ENCODE measurements at regions not wholly inside any gene's neighbourhood (a gene's known extent, or its start where the extent isn't known, plus 50 kb on each side); places are given as distances from the start of the nearest gene placed in this dataset.

- DNase-seq (no peak), ATAC-seq (ENCODE audit: insufficient read depth, low FRiP score) (no peak)
- 89 to 91% methylated on average over 9 of the region's 9 CpGs for WGBS, 2 donors
- H3K36me3 ChIP-seq (ENCODE audit: control insufficient read depth in 4 of 4, insufficient read depth in 4 of 4, low read length in 4 of 4): no peaks in the 10 kb centered on the region
- H3K27me3 ChIP-seq (ENCODE audit: control insufficient read depth in 3 of 3, insufficient read depth in 3 of 3, low read length in 2 of 3): no peaks in the 10 kb centered on the region
- no peak overlapping the region for H3K9ac ChIP-seq (ENCODE audit: insufficient read depth in 1 of 2, low read length in 2 of 2)
- no peak for TF ChIP-seq CTCF (IDR thresholded peaks at IDR 0.05; ENCODE audit: control extremely low read depth, extremely low read depth)
- no peaks in the 10 kb centered on the region for H3K4me1 ChIP-seq (ENCODE audit: control insufficient read depth in 5 of 5, insufficient read depth in 5 of 5, low read length in 5 of 5)
- H3K9me3 ChIP-seq (ENCODE audit: control insufficient read depth in 4 of 4, insufficient read depth in 3 of 4, low read length in 3 of 4): no peaks in the 10 kb centered on the region
- H3K27ac ChIP-seq (ENCODE audit: low read depth in 1 of 2, low read length in 1 of 2): no peak overlapping the region
- no peak overlapping the region for H3K4me3 ChIP-seq
These were observed 235.5 kb downstream of the TEX29 start for GRCh38 chr13:111555903-111556302.

- WGBS, 2 donors: 90 to 93% methylated on average over 13 of the region's 13 CpGs
These were observed 236.1 kb downstream of the TEX29 start for GRCh38 chr13:111556496-111556895.

GRCh38 chr13:111557921-111558699, 237.7 kb downstream of the TEX29 start:
- no peak for ATAC-seq (ENCODE audit: insufficient read depth, low FRiP score)
- 89 to 91% methylated on average over 19 of the region's 19 CpGs for WGBS, 2 donors
- Histone ChIP-seq H3K9me3 (ENCODE audit: control insufficient read depth in 4 of 4, insufficient read depth in 3 of 4, low read length in 3 of 4) (no peaks in the 10 kb centered on the region), H3K27me3 (ENCODE audit: control insufficient read depth in 3 of 3, insufficient read depth in 3 of 3, low read length in 2 of 3) (no peaks in the 10 kb centered on the region), H3K4me1 (ENCODE audit: control insufficient read depth in 5 of 5, insufficient read depth in 5 of 5, low read length in 5 of 5) (no peaks in the 10 kb centered on the region), H3K36me3 (ENCODE audit: control insufficient read depth in 4 of 4, insufficient read depth in 4 of 4, low read length in 4 of 4) (no peaks in the 10 kb centered on the region), H3K4me3 (no peak overlapping the region), H3K9ac (ENCODE audit: insufficient read depth in 1 of 2, low read length in 2 of 2) (no peak overlapping the region), H3K27ac (ENCODE audit: low read depth in 1 of 2, low read length in 1 of 2) (no peak overlapping the region)
- TF ChIP-seq CTCF (IDR thresholded peaks at IDR 0.05; ENCODE audit: control extremely low read depth, extremely low read depth): no peak
- DNase-seq: no peak

More at GRCh38 chr13:111556496-111556895, 236.1 kb downstream of the TEX29 start:
- Histone ChIP-seq H3K36me3 (ENCODE audit: control insufficient read depth in 4 of 4, insufficient read depth in 4 of 4, low read length in 4 of 4) (no peaks in the 10 kb centered on the region), H3K27ac (ENCODE audit: low read depth in 1 of 2, low read length in 1 of 2) (no peak overlapping the region), H3K4me1 (ENCODE audit: control insufficient read depth in 5 of 5, insufficient read depth in 5 of 5, low read length in 5 of 5) (no peaks in the 10 kb centered on the region), H3K4me3 (no peak overlapping the region), H3K9me3 (ENCODE audit: control insufficient read depth in 4 of 4, insufficient read depth in 3 of 4, low read length in 3 of 4) (no peaks in the 10 kb centered on the region), H3K27me3 (ENCODE audit: control insufficient read depth in 3 of 3, insufficient read depth in 3 of 3, low read length in 2 of 3) (no peaks in the 10 kb centered on the region), H3K9ac (ENCODE audit: insufficient read depth in 1 of 2, low read length in 2 of 2) (no peak overlapping the region)
- TF ChIP-seq CTCF (IDR thresholded peaks at IDR 0.05; ENCODE audit: control extremely low read depth, extremely low read depth): no peak
- DNase-seq (no peak), ATAC-seq (ENCODE audit: insufficient read depth, low FRiP score) (no peak)

- no peaks in the 10 kb centered on the region for H3K36me3 ChIP-seq (ENCODE audit: control insufficient read depth in 4 of 4, insufficient read depth in 4 of 4, low read length in 4 of 4)
- ATAC-seq (ENCODE audit: insufficient read depth, low FRiP score) (no peak), DNase-seq (no peak)
- H3K9ac ChIP-seq (ENCODE audit: insufficient read depth in 1 of 2, low read length in 2 of 2): no peak overlapping the region
- H3K4me1 ChIP-seq (ENCODE audit: control insufficient read depth in 5 of 5, insufficient read depth in 5 of 5, low read length in 5 of 5): no peaks in the 10 kb centered on the region
- H3K27me3 ChIP-seq (ENCODE audit: control insufficient read depth in 3 of 3, insufficient read depth in 3 of 3, low read length in 2 of 3): peaks cover 0 to 2% (median 0%) of the 10 kb centered on the region in 3 donors
- 81 to 87% methylated on average over 16 of the region's 16 CpGs for WGBS, 2 donors
- H3K9me3 ChIP-seq (ENCODE audit: control insufficient read depth in 4 of 4, insufficient read depth in 3 of 4, low read length in 3 of 4): no peaks in the 10 kb centered on the region
- H3K27ac ChIP-seq (ENCODE audit: low read depth in 1 of 2, low read length in 1 of 2): no peak overlapping the region
- no peak for TF ChIP-seq CTCF (IDR thresholded peaks at IDR 0.05; ENCODE audit: control extremely low read depth, extremely low read depth)
- H3K4me3 ChIP-seq: no peak overlapping the region
These were observed 238.3 kb downstream of the TEX29 start for GRCh38 chr13:111558700-111559088.
